HG03442 (cell line): ENCODE measurements at regions not wholly inside any gene's neighbourhood (a gene's known extent, or its start where the extent isn't known, plus 50 kb on each side); places are given as distances from the start of the nearest gene placed in this dataset.

Experiments used
- ATAC-seq: cut with Tn5 transposase; IDR thresholded peaks from one replicate; pipeline ENCODE4 v1.9.1; 2021; ENCODE audit warnings: mild to moderate bottlenecking, moderate library complexity; ENCODE audit not compliant: unreplicated experiment

DNA sequence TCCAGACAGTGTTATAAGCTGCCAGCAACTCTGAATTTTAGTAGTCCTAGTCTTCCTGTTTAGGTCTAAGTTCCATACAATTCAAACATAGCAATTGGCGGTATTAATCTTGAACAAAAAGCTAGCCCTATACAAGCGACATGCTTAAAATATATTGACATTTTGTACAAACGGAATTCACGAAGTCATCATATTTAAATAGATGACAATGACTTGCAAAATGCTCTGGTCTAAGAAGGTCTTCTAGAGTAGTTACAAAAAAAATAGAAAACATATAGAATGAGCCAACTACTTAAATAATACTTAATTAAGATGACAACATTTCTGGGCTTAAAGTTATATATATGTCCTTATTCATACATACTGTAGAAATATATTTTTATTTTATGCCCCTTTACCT, 446.6 kb downstream of the ANKRD7 start:
- no peak for ATAC-seq

DNA sequence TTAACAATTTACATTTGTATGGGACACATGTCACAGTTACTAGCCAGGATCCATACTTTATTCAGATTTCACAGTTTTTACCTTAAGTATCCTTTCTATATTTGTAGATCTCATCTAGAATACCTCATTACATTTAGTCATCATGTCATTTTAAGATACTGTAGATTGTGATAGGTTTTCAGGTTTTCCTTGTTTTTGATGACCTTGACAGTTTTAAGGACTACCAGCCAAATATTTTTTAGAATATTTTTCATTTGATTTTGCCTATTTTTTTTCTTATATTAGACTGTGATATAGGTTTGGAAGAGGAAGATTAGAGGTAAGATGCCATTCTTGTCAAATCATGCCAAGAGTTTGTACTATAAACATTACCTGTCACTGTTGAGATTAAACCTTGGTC, 460.3 kb downstream of the ANKRD7 start:
- no peak for ATAC-seq

DNA sequence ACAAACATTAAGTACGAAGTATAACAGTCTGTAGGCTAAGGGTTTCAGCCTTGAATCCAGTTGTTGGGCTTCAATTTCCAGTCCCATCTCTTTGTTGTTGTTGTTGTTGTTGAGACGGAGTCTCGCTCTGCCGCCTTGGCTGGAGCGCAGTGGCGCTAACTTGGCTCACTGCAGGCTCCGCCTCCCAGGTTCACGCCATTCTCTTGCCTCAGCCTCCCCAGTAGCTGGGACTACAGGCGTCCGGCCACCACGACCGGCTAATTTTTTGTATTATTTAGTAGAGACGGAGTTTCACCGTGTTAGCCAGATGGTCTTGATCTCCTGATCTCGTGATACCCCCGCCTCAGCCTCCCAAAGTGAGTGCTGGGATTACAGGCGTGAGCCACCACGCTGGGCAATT, 464.9 kb downstream of the ANKRD7 start:
- ATAC-seq, result no peak

DNA sequence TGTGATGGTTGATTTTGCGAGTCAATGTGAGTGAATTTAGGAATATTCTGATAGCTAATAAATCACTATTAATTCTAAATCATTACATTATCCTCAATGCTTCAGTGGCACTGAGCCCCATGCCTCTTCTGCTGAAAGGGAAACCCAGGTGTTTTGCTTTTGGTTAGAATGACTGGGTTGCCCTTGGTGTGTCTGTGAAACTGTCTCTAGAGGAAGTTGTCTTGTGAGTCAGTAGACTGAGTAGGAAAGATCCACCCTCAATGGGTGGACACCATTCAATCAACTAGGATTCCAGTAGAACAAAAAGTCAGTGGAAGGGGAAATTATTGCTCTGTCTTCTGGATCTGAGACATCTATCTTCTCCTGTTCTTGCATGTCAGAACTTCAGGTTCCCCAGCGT, 472.4 kb downstream of the ANKRD7 start:
- ATAC-seq, result no peak

DNA sequence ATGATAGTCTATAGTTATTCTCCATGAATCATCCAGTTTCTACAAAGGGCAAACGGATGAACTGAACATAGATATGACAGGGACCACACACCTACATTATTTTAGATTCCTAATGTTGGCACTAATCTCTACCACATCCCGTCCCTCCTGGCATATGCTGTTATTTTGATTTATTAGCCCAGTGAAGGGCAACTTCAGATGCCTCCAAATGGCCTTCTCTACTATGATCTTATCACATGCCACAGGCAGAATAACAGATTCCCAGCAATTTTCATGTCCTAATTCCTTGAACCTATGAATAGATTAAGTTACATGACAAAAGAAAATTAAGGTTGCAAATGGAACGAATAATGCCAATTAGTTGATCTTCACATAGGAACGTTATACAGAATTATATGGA, 474.7 kb downstream of the ANKRD7 start:
- ATAC-seq, result no peak

GRCh38 chr7:118708741-118709140, 484.2 kb downstream of the ANKRD7 start:
- ATAC-seq, result no peak

DNA sequence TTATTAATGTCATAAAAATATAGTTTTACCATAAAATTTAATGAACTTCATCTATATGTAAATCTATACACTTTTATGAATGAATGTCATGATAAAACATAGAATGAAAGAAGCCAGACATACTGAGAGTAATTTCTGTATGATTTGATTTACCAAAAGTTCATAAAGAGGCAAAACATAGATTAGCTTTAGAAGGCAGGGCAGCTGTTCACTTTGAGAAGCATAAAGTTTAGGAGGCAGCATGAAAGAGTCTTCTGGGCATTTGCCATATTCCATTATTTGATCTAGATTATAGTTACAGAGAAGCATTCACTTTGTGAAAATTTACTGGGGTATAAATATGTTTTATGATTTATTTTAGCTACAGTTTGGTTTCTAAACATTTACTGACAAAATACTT, 487.2 kb downstream of the ANKRD7 start:
- no peak for ATAC-seq

GRCh38 chr7:118713039-118713438, 488.5 kb downstream of the ANKRD7 start:
- no peak for ATAC-seq

- no peak for ATAC-seq
Observed at GRCh38 chr7:118720632-118721031, 496.1 kb downstream of the ANKRD7 start.

GRCh38 chr7:118731854-118732253, 507.4 kb downstream of the ANKRD7 start:
- ATAC-seq, result no peak

- no peak for ATAC-seq
Observed at GRCh38 chr7:118734541-118734940, 510.0 kb downstream of the ANKRD7 start.

DNA sequence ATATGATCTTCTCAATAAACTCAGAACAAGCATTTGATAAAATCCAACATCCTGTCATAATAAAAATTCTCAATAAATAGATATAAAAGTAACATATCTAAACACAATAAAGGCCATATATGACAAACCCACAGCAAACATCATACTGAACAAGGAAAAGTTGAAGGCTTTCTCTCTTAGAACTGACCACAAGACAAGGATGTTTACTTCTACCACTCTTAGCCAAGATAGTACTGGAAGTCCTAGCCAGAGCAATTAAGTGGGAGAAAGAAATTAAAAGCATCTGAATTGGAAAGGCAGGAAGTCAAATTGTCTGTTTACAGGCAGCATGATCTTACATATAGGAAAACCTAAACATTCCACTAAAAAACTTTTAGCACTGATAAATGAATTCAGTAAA, 510.9 kb downstream of the ANKRD7 start:
- no peak for ATAC-seq

DNA sequence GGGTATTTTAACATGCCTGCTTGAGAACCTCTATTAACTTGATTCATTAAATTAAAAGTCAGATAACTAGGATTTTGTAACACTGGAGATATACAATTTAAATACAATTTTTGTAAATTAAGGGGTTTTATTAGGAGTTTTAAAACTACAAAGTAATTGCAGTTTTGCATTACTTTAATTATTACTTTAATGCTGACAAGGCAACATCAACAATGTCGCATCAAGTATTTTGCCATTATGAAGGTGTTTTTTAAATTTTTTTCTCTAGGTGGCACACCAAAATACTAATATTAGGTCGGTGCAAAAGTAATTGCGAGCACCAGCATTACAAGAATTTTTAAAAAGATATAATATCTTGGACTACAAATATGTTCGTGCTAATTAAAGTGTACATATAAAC, 513.4 kb downstream of the ANKRD7 start:
- no peak for ATAC-seq

GRCh38 chr7:118745927-118746326, 521.4 kb downstream of the ANKRD7 start:
- no peak for ATAC-seq

DNA sequence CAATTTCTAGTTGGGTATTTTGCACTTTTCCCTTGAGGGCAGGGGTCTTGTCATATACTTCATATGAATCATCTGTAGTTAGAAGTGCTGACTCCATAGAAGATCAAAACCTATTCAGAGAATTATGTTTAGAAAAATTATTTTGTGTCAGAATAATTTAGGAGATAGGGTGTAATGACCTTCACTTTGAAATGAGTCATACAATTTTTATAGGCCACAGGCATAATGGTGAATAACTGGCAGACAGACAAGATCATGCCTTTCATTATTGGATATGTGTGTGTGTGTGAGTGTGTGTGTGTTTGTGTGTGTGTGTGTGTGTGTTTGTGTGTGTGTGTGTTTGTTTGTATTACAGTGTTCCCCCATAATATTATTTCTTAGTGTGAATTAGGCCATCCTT, 523.0 kb downstream of the ANKRD7 start:
- ATAC-seq, result no peak

- no peak for ATAC-seq
Observed at GRCh38 chr7:118753479-118753878, 529.0 kb downstream of the ANKRD7 start.

DNA sequence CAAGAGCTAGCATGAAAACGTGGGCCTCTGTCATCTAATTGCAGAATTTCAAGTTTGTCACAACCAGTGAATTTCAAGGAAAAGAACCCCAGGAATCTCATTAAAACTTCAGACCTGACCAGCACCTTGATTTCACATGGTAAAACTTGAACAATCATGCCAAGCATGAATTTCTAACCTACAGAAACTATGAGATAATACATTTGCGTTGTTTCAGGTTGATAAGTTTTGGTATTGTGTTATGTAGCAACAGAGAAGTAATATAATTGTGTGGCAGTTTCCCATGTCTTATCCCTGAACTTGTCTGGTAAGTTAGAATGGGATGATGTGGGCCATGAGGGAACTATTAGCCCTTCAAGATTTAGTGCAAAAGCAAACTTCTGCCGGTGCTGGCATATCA, 530.1 kb downstream of the ANKRD7 start:
- no peak for ATAC-seq

GRCh38 chr7:118755067-118755625, 530.6 kb downstream of the ANKRD7 start:
- ATAC-seq, result no peak

- no peak for ATAC-seq
Observed at GRCh38 chr7:118757066-118757465, 532.6 kb downstream of the ANKRD7 start.

DNA sequence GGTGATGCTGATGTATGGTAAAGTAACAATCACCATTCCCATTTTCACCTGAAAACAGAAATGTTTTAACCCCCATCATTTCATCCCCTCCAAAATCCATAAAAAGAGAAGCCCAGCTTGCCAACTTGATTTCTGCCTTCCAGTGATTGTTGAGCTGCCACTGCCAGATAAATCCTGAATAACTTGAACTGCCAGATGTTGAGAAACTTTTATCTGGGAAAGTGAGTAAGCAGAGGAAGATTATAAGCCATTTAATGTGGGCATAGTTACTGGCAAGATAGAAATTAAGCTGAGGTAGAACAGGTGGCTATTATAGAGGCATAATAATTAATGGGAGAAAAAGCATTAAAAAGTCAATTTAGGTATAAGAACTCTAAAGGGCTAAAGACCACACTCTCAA, 534.1 kb downstream of the ANKRD7 start:
- no peak for ATAC-seq

GRCh38 chr7:118759921-118760320, 535.4 kb downstream of the ANKRD7 start:
- ATAC-seq, result no peak

GRCh38 chr7:118762451-118762850, 537.9 kb downstream of the ANKRD7 start:
- ATAC-seq, result no peak

GRCh38 chr7:118764221-118764620, 539.7 kb downstream of the ANKRD7 start:
- ATAC-seq, result no peak

DNA sequence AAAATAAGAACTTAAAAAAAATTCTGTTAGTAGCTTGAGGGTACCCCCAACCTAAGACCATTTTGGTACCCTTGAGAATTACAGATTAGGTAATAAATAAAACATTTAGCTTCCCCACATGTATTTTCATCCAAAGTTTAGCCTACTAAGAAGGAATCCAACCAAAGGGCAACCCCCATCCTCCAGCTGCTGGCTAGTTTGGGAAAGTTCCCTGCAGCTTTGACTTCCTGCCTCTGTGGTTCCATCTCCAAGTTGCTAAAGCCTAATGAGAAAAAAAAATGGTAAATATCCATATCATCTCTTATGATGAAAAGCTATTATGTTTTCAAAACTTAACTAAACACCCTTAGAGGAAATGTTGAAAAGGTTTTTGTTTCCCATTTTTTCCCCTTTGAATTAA, 547.2 kb downstream of the ANKRD7 start:
- ATAC-seq, result no peak
